Activated T-helper 2 cell treated with anti-CD3 and anti-CD28 coated beads, Interferon-gamma antibody, Interleukin-2, Interleukin-4, amounts not matched to agents 10 μg/mL and 5 μg/mL and 100 μg/mL, durations not matched to agents 14 hours and 24 hours and 36 hours (primary cell): ENCODE measurements at regions not wholly inside any gene's neighbourhood (a gene's known extent, or its start where the extent isn't known, plus 50 kb on each side); places are given as distances from the start of the nearest gene placed in this dataset.

Source experiments
- DNase-seq: peaks from one replicate; pipeline ENCODE4 v3.0.0; 2021; ENCODE audit warnings: low spot score
- H3K27ac Mint-ChIP-seq: one replicate; pipeline ENCODE4 v1.8.0; 2021; ENCODE audit warnings: mixed read lengths
- H3K27me3 Mint-ChIP-seq: one replicate; pipeline ENCODE4 v1.8.0; 2021; ENCODE audit warnings: low read depth, mixed read lengths
- H3K36me3 Mint-ChIP-seq: one replicate; pipeline ENCODE4 v1.8.0; 2021; ENCODE audit warnings: low read depth, mixed read lengths
- H3K4me1 Mint-ChIP-seq: one replicate; pipeline ENCODE4 v1.8.0; 2021; ENCODE audit warnings: low read depth, mixed read lengths
- H3K4me3 Mint-ChIP-seq: one replicate; pipeline ENCODE4 v1.8.0; 2021; ENCODE audit warnings: low read depth, mild to moderate bottlenecking, moderate library complexity, mixed read lengths
- H3K9me3 Mint-ChIP-seq: one replicate; pipeline ENCODE4 v1.8.0; 2021; ENCODE audit warnings: mixed read lengths
- intact Hi-C: fragments of 100-400 bp; cut with micrococcal nuclease; formaldehyde crosslinking; loops from one replicate; pipeline ENCODE4 v1.15.1; 2023

DNA sequence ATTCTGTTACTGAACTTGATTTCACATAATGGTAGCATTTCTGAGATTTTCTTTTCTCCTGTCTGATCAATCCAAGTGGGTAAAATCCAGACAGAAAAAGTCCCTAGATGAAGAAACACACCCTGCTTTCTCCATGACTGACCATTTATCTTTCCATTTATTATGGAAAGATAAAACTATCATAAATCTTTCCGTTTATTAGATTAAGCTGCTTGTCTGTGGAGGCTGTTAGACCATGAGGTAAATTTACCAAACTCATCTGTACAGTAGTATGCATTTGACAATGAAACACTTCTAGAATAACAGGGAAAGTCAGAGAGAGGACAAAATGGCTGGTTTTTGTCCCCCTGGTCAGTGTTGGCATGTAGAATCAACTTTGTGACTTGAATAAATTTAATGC, 491.2 kb upstream of the SEMA6A start:
- Mint-ChIP-seq H3K36me3 (no peaks in the 10 kb centered on the region), H3K27ac (no peak overlapping the region), H3K27me3 (no peaks in the 10 kb centered on the region), H3K4me1 (no peaks in the 10 kb centered on the region), H3K9me3 (no peaks in the 10 kb centered on the region), H3K4me3 (no peak overlapping the region)
- DNase-seq = no peak
- intact Hi-C loops = no loop called here

DNA sequence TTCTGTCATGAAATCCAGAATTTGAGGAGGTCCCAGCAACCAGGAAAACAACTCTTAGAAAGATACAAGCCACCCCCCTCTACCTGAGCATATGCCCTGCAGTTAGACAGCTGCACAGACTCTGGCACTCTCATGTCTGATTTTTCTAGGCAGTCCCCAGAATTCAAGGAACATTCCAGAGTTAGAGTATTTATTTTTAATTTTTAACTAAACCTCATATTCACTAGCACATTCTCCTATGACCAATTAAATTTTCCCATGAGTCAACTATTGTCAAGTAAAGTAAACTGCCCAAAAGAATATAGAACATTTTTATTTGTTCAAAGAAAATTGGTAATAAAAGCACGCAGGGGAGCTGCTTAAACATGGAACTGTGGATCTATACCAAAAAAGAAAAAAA, 490.5 kb upstream of the SEMA6A start:
- no peak overlapping the region for H3K4me3 Mint-ChIP-seq
- H3K4me1 Mint-ChIP-seq = no peaks in the 10 kb centered on the region
- H3K27me3 Mint-ChIP-seq = no peaks in the 10 kb centered on the region
- intact Hi-C loops = no loop called here
- no peaks in the 10 kb centered on the region for H3K9me3 Mint-ChIP-seq
- DNase-seq = no peak
- H3K27ac Mint-ChIP-seq = no peak overlapping the region
- H3K36me3 Mint-ChIP-seq = no peaks in the 10 kb centered on the region

DNA sequence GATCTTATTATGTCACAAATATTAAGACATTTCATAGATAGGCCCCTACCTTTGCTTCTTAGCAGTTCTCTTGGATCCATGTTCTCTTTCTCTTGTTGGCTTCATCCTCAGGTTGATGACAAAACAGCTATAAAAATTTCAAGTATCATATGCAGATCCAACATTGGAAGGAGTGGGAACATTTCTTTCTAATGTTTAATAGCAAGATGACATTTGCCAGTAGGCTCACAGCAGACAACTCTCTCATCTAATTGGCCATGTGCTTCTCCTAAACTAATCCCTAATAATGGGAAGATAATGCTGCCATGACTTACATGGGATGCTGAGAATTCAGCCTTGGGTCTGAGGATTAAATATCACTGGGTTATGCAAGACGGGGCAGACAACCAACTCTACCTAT, 485.5 kb upstream of the SEMA6A start:
- no peaks in the 10 kb centered on the region for H3K4me1 Mint-ChIP-seq
- no peak for DNase-seq
- intact Hi-C loops = no loop called here
- H3K27ac Mint-ChIP-seq = no peak overlapping the region
- no peak overlapping the region for H3K4me3 Mint-ChIP-seq
- no peaks in the 10 kb centered on the region for H3K9me3 Mint-ChIP-seq
- H3K27me3 Mint-ChIP-seq = no peaks in the 10 kb centered on the region
- no peaks in the 10 kb centered on the region for H3K36me3 Mint-ChIP-seq

DNA sequence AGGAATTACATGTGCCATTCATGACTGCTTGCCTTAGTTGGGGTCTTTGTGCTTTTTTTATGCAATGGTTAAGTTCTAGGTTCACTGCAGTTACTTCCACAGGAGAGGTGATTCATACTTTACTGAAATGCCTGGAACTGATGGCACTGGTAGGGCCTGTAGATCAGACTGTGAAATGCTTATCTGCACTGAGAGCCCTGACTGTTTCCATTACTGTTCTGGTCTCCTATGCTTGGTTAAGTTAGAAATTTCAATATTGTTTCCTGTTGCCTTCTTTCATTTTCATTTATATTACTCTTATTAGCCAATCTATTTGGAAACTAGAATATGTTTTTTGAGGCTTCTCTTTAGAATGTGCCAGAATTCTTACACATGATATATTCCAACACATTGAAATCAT, 484.1 kb upstream of the SEMA6A start:
- Mint-ChIP-seq H3K36me3 (no peaks in the 10 kb centered on the region), H3K27me3 (no peaks in the 10 kb centered on the region), H3K4me1 (no peaks in the 10 kb centered on the region), H3K4me3 (no peak overlapping the region), H3K27ac (no peak overlapping the region), H3K9me3 (no peaks in the 10 kb centered on the region)
- intact Hi-C loops = no loop called here
- no peak for DNase-seq

DNA sequence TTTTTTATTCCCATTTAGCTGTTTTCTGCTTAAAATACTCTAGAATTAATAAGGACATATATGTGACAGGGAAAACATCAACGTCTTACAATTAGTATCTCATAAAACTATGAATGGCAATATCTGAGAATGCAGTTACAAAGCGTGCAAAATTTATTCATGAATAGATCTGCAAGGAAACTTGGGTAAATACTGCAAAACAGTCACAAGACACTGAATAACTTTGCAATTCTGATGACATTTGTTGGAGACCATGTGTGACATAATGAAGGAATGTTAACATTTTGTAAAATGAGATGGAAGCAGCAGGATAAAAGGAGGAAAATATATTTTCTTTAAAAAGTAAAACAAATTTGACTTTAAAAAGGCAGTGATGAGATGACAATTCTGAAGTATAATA, 480.9 kb upstream of the SEMA6A start:
- Mint-ChIP-seq H3K27me3 (no peaks in the 10 kb centered on the region), H3K9me3 (peaks cover 4% of the 10 kb centered on the region), H3K4me1 (no peaks in the 10 kb centered on the region), H3K36me3 (no peaks in the 10 kb centered on the region), H3K27ac (no peak overlapping the region), H3K4me3 (no peak overlapping the region)
- no peak for DNase-seq
- intact Hi-C loops = no loop called here

DNA sequence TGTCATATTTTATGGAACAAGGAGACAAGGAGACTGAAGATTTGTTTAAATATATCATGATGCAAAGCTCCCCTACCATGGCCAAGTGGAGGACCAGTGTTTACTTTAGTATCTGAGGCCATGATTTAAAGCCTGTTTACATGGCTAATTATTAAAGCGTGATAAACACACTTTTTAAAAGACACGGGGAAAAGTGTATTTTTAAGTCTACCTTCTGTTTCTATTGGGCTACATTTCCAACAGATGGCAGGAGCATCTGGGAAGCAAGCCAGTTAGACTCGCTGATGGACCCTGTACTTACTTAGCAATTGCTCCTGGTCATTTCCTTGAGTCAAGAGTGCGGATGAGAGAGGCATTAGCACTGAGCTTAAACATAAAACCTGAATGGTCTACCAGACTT, 480.3 kb upstream of the SEMA6A start:
- H3K4me3 Mint-ChIP-seq = no peak overlapping the region
- H3K36me3 Mint-ChIP-seq = no peaks in the 10 kb centered on the region
- H3K4me1 Mint-ChIP-seq = no peaks in the 10 kb centered on the region
- no peak for DNase-seq
- peaks cover 8% of the 10 kb centered on the region for H3K9me3 Mint-ChIP-seq
- intact Hi-C loops = no loop called here
- no peaks in the 10 kb centered on the region for H3K27me3 Mint-ChIP-seq
- no peak overlapping the region for H3K27ac Mint-ChIP-seq

DNA sequence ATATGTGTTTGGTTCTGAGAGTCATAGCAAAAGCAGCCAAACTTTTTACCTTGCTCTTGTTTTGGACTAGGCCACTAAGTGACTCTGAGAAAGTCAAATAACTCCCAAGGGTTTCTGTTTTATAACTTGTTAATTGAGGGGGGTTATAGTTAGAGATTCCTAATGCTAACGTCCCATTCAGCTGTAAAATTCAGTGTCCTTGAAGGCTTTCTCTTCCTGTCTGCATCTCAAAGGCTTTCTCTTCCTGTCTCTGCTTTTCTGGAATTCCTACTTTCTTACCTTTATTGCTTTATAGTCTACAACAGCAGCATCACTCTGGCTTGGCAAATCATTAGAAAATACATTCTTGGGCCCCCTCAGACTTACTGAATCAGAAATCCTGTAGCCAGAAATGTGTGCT, 479.5 kb upstream of the SEMA6A start:
- intact Hi-C loops = no loop called here
- Mint-ChIP-seq H3K36me3 (no peaks in the 10 kb centered on the region), H3K9me3 (peaks cover 9% of the 10 kb centered on the region), H3K4me1 (no peaks in the 10 kb centered on the region), H3K27ac (no peak overlapping the region), H3K27me3 (no peaks in the 10 kb centered on the region), H3K4me3 (no peak overlapping the region)
- DNase-seq = no peak

DNA sequence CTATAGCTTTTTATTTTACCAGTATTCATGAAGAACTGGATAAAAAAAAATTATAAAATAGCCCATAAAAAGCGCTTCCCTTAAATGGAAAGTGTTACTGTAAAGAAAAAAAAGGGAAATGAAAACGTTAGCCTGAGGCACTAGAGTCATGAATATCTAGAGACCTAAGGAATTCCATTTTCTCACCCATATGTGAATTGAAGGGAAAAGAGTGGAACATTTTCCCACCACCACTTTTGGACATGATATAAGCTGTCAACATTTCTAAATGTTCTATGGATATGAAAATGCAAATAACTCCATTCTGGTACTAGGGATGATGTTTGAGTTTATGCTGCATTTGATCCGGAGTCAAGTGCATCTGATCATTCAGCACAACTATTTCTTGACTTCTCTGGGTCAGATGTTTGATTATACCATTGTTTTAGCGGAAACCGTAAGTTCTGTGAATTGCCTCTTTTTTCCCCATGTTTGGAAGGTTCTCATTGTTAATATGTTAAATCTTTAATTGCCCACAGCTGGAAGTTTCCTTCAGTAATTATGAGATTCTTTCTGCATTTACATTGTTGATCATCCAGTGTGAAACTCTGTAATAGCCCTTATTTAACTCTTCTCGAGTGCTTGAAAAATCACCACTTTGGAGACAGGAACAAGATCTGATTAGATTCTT, 467.4 kb upstream of the SEMA6A start:
- Mint-ChIP-seq H3K27me3 (no peaks in the 10 kb centered on the region), H3K36me3 (no peaks in the 10 kb centered on the region), H3K4me3 (no peak overlapping the region), H3K9me3 (no peaks in the 10 kb centered on the region), H3K4me1 (no peaks in the 10 kb centered on the region), H3K27ac (no peak overlapping the region)
- DNase-seq = no peak
- intact Hi-C loops = no loop called here

DNA sequence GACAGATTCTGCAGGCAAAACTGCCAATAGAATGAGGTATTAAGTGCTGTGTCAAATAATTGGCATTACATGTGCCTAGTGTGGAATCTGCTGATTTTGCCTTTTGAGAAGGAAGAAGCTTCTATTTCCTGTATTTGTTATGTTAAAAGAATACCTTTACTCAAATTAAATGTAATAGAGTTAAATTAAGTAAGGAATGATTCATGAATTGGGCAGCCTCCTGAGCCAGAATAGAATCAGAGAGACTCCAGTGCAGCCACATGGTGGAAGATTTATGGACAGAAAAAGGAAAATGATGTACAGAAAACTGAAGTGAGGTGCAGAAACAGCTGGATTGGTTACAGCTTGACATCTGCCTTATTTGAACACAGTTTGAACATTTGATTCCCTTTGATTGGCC, 464.4 kb upstream of the SEMA6A start:
- no peaks in the 10 kb centered on the region for H3K4me1 Mint-ChIP-seq
- H3K4me3 Mint-ChIP-seq = no peak overlapping the region
- intact Hi-C loops = no loop called here
- H3K9me3 Mint-ChIP-seq = no peaks in the 10 kb centered on the region
- H3K27ac Mint-ChIP-seq = no peak overlapping the region
- H3K36me3 Mint-ChIP-seq = no peaks in the 10 kb centered on the region
- no peak for DNase-seq
- no peaks in the 10 kb centered on the region for H3K27me3 Mint-ChIP-seq

DNA sequence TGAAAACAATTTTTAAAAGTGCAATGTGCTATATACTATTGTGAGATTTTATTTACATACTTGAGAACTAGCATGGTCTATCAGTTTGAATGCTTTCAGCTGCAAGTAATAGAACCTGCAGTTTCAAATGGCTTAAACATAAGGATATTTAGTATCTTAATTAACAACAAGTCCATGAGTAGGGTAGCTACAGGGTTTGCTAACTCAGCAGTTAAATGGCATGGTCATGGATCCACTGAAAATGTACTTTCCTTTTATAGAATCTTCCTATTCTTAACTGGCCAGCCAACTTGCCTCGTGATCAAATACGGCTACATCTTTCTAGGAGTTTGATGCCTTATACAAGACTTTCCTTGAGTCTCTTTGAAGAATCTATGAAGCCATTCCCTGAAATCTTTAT, 452.8 kb upstream of the SEMA6A start:
- no peak overlapping the region for H3K4me3 Mint-ChIP-seq
- intact Hi-C loops = no loop called here
- no peak overlapping the region for H3K27ac Mint-ChIP-seq
- H3K4me1 Mint-ChIP-seq = no peaks in the 10 kb centered on the region
- H3K36me3 Mint-ChIP-seq = no peaks in the 10 kb centered on the region
- H3K9me3 Mint-ChIP-seq = no peaks in the 10 kb centered on the region
- DNase-seq = no peak
- H3K27me3 Mint-ChIP-seq = no peaks in the 10 kb centered on the region

DNA sequence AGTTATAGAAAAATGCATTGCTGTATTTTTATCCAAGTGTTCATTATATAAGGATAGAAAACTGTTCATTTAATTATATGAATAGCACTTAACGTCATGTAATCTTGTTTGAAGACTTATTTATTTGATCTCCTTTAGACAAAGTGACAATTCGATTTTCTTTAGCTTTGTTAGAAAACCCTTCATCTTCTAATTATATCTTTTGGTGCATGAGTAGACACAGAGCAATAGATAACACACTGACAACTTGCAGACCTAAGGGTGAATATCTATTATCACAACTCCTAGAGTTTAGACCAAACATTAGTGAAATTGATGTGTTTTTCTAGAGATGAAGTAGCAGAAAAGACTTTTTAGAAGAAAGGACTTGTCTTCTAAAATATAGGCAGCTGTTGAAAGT, 446.4 kb upstream of the SEMA6A start:
- Mint-ChIP-seq H3K27me3 (no peaks in the 10 kb centered on the region), H3K27ac (no peak overlapping the region), H3K4me3 (no peak overlapping the region), H3K36me3 (no peaks in the 10 kb centered on the region), H3K9me3 (no peaks in the 10 kb centered on the region), H3K4me1 (no peaks in the 10 kb centered on the region)
- DNase-seq = no peak
- intact Hi-C loops = no loop called here

DNA sequence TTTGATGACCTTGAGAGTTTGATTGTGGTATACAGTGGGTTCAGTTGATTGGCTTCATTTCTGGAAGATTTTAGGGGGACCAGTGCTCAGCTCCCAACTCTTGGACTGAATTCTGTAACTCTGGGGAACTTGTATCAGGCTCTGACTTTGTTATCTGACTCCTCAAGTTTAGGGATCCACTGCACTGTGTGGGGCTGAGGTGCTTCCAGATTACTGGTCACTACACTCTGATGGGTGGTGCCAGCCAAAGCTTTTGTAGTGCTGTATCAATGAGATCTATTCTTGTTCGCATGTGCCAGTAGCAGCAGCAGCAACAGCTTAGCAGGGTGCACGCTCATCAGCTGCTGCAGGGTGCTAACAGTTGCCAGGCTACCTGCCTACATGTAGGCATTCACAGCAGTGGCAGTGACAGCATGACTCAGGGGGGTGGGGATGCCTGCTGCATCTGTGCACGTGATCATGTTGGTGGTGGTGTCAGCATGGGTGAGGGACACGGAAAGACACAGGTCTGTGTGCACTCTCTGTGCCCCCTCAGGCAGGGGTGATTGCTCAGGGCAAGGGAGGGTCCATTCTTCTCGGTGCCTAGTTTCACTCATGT, 438.8 kb upstream of the SEMA6A start:
- no peak for DNase-seq
- H3K4me3 Mint-ChIP-seq = no peak overlapping the region
- peaks cover 16% of the 10 kb centered on the region for H3K9me3 Mint-ChIP-seq
- intact Hi-C loops = no loop called here
- no peaks in the 10 kb centered on the region for H3K36me3 Mint-ChIP-seq
- no peaks in the 10 kb centered on the region for H3K27me3 Mint-ChIP-seq
- no peak overlapping the region for H3K27ac Mint-ChIP-seq
- no peaks in the 10 kb centered on the region for H3K4me1 Mint-ChIP-seq

DNA sequence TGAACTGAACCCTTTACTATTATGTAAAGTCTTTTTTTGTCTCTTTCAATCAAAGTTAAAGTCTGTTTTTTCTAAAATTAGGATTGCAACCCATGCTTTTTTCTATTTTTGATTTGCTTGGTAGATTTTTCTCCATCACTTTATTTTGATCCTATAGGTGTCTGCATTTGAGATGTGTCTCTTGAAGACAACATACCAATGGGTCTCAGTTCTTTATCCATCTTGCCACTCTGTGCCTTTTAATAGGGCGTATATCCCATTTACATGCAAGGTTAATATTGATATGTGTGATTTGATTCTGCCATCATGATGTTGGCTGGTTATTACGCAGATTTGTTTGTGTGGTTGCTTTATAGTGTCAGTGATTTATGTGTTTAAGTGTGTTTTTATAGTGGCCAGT, 436.0 kb upstream of the SEMA6A start:
- Mint-ChIP-seq H3K27me3 (no peaks in the 10 kb centered on the region), H3K36me3 (no peaks in the 10 kb centered on the region), H3K4me1 (no peaks in the 10 kb centered on the region), H3K9me3 (peaks cover 23% of the 10 kb centered on the region), H3K4me3 (no peak overlapping the region), H3K27ac (no peak overlapping the region)
- intact Hi-C loops = no loop called here
- DNase-seq = no peak

DNA sequence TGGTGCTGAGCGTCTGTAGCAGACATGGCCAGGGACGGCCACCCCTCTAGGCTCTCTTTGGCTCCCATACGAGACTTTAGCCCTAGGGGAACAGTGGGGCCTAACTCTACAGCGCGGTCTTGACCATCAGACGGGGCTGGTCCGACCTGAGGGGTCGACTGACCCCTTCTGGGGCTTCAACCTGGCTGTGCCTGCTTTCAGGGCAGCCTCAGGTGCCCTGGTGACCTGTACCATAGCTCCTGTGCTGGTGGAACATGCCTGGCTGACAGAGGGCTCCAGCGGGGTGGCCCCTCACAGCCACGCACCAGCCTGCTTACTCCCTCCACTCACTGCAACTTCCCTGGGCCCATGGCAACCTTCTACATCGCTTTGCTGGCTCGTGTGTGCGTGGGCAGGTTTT, 423.4 kb upstream of the SEMA6A start:
- Mint-ChIP-seq H3K27ac (no peak overlapping the region), H3K4me3 (no peak overlapping the region), H3K36me3 (no peaks in the 10 kb centered on the region), H3K27me3 (no peaks in the 10 kb centered on the region), H3K9me3 (peaks cover 5% of the 10 kb centered on the region), H3K4me1 (no peaks in the 10 kb centered on the region)
- no peak for DNase-seq
- intact Hi-C loops = no loop called here
